ENCODE measurements at regions not wholly inside any gene's neighbourhood (a gene's known extent, or its start where the extent isn't known, plus 50 kb on each side); places are given as distances from the start of the nearest gene placed in this dataset.

DNA sequence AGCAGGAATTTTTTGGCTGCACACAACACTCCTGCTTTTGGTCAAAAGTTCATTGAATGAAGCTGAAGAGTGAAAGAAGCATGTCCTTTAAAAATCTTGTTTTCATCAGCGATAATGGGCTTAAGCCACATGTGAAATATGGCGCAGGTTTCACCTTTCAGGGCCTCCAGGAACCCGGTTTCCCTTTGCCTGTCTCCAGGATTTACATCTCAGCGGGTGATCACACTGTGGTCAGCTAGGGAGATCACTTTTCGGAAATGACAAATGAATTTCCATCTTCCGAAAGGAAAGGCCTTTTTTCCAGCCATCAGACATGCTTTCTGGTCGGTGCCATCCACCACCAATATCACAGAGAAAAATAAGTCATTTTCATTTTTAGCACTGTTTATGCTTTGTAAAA, 727.1 kb upstream of the TBX3 start:
- peaks cover 3% of the 10 kb centered on the region for H3K9me3 Mint-ChIP-seq
- DNase-seq (ENCODE audit: low spot score), result no peak
- H3K36me3 Mint-ChIP-seq (ENCODE audit: low read depth), result no peaks in the 10 kb centered on the region
- H3K4me3 Mint-ChIP-seq, result no peak overlapping the region
- intact Hi-C loops (cut with micrococcal nuclease), result no loop called here
- H3K4me1 Mint-ChIP-seq (ENCODE audit: low read depth), result no peaks in the 10 kb centered on the region
- H3K27ac Mint-ChIP-seq, result no peak overlapping the region
- H3K27me3 Mint-ChIP-seq (ENCODE audit: insufficient read depth), result no peaks in the 10 kb centered on the region

DNA sequence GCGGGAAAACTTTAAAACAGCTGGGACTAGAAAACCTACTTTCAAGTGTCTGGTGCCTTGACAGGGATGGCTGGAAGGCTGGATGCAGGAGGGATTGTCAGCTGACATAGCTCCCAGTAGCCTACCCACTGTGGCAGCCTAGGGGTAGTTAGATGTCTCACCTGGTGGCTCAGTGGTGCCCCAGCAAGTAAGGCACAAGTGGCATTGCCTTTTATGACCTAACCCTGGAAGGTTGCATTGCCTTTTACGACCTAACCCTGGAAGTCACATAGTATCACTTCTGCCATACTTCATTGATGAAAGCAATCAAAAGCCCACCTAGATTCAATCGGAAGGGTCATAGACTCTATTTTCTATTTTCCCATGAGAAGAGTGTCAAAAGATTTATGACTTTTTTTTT, 724.7 kb upstream of the TBX3 start:
- no peak for DNase-seq (ENCODE audit: low spot score)
- Mint-ChIP-seq H3K27ac (no peak overlapping the region), H3K9me3 (no peaks in the 10 kb centered on the region), H3K36me3 (ENCODE audit: low read depth) (no peaks in the 10 kb centered on the region), H3K4me1 (ENCODE audit: low read depth) (no peaks in the 10 kb centered on the region), H3K4me3 (no peak overlapping the region), H3K27me3 (ENCODE audit: insufficient read depth) (no peaks in the 10 kb centered on the region)
- intact Hi-C loops (cut with micrococcal nuclease), result no loop called here

DNA sequence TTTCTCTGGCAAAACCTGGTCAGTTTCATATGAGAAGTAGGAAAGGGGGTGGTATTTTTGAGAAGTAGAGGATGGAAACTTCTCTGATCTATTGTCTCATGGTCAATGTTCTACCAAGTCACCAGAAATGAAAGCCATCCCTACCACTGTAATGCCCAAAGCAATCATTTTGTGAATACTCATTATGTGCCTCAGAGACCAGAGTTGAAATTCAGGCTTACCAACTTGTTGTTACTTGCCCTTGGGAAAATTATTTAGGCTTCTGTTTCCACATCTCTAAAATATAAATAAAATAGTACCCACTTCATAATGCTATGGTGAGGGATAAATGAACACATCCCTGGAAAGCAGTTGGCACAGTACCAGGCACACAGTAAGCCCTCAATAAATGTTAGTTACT, 723.7 kb upstream of the TBX3 start:
- no peak for DNase-seq (ENCODE audit: low spot score)
- no peak overlapping the region for H3K27ac Mint-ChIP-seq
- H3K36me3 Mint-ChIP-seq (ENCODE audit: low read depth), result no peaks in the 10 kb centered on the region
- H3K9me3 Mint-ChIP-seq, result no peaks in the 10 kb centered on the region
- H3K4me1 Mint-ChIP-seq (ENCODE audit: low read depth), result no peaks in the 10 kb centered on the region
- H3K4me3 Mint-ChIP-seq, result no peak overlapping the region
- peaks cover 2% of the 10 kb centered on the region for H3K27me3 Mint-ChIP-seq (ENCODE audit: insufficient read depth)
- intact Hi-C loops (cut with micrococcal nuclease), result no loop called here

DNA sequence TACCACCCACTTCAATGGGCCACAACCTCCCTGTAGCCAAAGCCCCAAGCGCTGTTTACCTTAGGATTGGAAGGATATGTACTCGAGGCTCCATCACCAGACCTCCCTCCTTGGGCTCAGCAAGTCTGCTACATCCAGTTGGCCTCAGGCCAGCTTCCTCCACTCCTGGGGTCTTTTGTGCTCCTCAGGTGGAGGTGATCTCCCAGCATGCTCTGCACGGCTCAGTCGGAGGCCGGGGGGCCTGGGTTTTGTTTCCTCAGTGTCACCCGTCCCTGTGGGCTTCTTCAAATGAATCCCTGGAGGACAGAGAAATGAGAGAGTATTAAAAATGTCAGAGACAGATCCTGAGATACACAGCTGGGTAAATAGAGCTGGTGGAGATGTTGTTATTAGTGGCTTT, 723.1 kb upstream of the TBX3 start:
- no peak for DNase-seq (ENCODE audit: low spot score)
- Mint-ChIP-seq H3K9me3 (no peaks in the 10 kb centered on the region), H3K27ac (no peak overlapping the region), H3K4me3 (no peak overlapping the region), H3K4me1 (ENCODE audit: low read depth) (no peaks in the 10 kb centered on the region), H3K27me3 (ENCODE audit: insufficient read depth) (peaks cover 2% of the 10 kb centered on the region), H3K36me3 (ENCODE audit: low read depth) (no peaks in the 10 kb centered on the region)
- intact Hi-C loops (cut with micrococcal nuclease), result no loop called here

DNA sequence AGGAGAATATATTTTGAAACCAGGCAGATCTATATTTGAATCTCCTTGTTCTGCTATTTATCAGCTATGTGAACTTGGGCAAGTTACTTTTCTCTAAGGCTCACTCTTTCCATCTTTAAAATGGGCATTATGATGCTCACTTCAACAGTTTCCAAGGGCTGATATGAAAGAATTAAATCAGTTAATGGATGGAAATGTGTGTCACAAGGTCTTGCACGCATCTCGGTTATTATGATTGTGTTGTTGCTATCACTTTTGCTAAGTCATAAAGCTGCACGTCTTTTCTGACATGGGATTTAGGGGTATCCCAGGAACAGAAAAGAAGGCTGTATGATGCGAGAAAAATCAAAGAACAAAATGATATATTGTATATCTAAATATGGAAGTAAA, 721.5 kb upstream of the TBX3 start:
- intact Hi-C loops (cut with micrococcal nuclease), result no loop called here
- Mint-ChIP-seq H3K4me3 (no peak overlapping the region), H3K27ac (no peak overlapping the region), H3K9me3 (no peaks in the 10 kb centered on the region), H3K36me3 (ENCODE audit: low read depth) (no peaks in the 10 kb centered on the region), H3K4me1 (ENCODE audit: low read depth) (no peaks in the 10 kb centered on the region), H3K27me3 (ENCODE audit: insufficient read depth) (peaks cover 2% of the 10 kb centered on the region)
- DNase-seq (ENCODE audit: low spot score), result no peak

DNA sequence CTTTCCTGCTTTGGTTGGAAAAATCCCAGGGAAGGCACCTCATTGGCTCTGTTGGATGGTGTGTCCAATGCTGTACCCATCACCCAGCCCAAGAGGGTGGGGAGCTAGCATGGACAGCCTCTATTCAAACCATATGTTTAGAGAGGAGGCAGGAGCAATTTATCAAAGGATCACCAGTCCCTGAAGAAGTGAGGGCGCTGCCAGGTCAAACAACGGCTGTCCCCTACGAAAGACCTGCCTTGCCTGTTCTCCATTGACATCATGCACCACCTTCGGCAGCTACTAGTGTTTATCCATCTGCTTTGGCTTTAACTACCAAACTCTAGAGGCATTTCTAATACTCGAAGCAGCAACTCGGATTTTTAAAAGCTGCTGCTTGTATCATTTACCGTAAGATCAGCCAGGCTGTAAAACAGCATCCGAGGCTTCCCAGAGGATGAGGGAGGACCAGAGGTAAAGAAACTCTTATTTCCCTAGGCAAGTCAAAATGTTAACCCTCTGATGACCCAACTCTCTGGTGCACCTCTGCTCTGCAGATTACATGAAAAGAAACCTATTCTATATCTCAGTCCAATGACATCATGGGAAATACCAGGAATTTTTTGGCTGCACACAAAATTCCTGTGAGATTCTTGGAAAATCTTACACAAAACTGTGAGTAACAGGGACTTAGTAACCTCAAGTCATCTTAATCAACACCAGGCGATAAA, 720.9 kb upstream of the TBX3 start:
- Mint-ChIP-seq H3K27ac (no peak overlapping the region), H3K9me3 (no peaks in the 10 kb centered on the region), H3K4me1 (ENCODE audit: low read depth) (no peaks in the 10 kb centered on the region), H3K36me3 (ENCODE audit: low read depth) (no peaks in the 10 kb centered on the region), H3K27me3 (ENCODE audit: insufficient read depth) (peaks cover 2% of the 10 kb centered on the region), H3K4me3 (no peak overlapping the region)
- intact Hi-C loops (cut with micrococcal nuclease), result no loop called here
- no peak for DNase-seq (ENCODE audit: low spot score)

DNA sequence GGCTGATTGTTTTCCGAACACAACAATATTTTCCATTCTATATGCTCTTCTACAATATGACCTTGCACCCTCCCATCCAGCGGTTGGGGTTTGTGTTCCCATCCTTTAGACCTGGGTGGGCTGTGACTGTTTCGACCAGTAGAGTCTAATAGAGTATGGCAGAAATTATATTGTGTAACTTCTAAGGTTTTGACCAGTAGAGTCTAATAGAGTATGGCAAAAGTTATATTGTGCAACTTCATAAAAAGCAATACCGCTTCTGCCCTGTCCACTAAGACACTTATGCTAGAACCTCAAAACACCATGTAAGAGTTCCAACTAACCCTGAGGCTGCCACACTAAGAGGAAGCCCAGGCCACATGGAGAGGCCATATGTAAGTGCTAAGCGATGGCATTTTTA, 719.7 kb upstream of the TBX3 start:
- H3K27me3 Mint-ChIP-seq (ENCODE audit: insufficient read depth), result peaks cover 2% of the 10 kb centered on the region
- intact Hi-C loops (cut with micrococcal nuclease), result no loop called here
- H3K36me3 Mint-ChIP-seq (ENCODE audit: low read depth), result no peaks in the 10 kb centered on the region
- H3K27ac Mint-ChIP-seq, result no peak overlapping the region
- peaks cover 5% of the 10 kb centered on the region for H3K9me3 Mint-ChIP-seq
- DNase-seq (ENCODE audit: low spot score), result no peak
- H3K4me1 Mint-ChIP-seq (ENCODE audit: low read depth), result no peaks in the 10 kb centered on the region
- H3K4me3 Mint-ChIP-seq, result no peak overlapping the region

DNA sequence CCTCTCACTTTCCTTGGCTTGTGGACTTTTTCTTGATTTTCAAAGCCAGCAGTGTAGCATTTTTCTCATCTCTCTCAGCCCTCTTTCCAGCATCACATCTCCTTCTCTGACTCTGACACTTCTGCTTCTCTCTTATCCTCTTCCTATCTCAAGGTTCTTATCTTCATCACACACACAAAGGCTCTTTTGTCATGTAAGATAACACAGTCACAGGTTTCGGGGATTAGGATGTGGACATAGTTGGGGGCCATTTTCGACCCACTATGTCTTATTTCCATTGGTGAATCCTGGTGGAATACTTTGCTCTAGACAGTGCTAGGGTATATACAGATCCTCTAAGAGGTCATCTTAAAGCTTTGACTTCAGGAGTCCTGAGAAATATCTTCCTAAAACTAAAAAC, 719.3 kb upstream of the TBX3 start:
- H3K27ac Mint-ChIP-seq, result no peak overlapping the region
- intact Hi-C loops (cut with micrococcal nuclease), result no loop called here
- no peaks in the 10 kb centered on the region for H3K4me1 Mint-ChIP-seq (ENCODE audit: low read depth)
- peaks cover 7% of the 10 kb centered on the region for H3K9me3 Mint-ChIP-seq
- no peaks in the 10 kb centered on the region for H3K36me3 Mint-ChIP-seq (ENCODE audit: low read depth)
- peaks cover 2% of the 10 kb centered on the region for H3K27me3 Mint-ChIP-seq (ENCODE audit: insufficient read depth)
- H3K4me3 Mint-ChIP-seq, result no peak overlapping the region
- no peak for DNase-seq (ENCODE audit: low spot score)

DNA sequence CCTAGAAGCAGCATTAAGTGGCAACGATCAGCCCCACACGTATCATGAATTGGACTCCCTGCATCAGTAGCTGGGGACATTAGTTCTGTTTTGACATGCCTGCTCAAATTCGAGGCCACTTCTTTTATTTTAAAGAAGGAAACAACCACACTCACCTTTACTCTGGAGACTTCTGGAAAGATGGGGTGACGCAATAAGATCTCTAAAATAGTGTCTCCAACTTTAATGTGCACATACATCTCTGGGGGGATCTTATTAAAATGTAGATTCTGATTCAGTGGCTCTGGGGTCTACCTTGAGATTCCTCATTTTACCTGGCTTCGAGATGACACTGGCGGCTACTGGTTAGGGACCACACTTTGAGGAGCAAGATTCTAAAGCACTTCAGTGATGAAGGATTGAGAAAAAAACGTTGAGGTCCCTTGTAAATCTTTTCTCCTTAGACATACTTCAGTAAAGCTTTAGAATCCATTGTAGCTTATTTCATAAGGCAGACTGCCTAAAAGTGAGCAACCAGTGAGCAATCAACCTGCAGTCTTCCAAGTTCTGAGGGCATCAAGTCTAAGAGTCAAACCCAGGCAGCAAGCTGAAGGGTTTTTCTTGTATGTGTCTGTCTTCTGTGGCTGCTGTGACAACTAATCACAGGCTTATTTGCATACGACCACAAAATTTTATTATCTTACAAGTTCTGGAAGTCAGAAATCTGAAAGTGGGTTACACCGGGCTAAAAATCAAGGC, 718.6 kb upstream of the TBX3 start:
- Mint-ChIP-seq H3K4me1 (ENCODE audit: low read depth) (no peaks in the 10 kb centered on the region), H3K27me3 (ENCODE audit: insufficient read depth) (peaks cover 2% of the 10 kb centered on the region), H3K4me3 (no peak overlapping the region), H3K27ac (no peak overlapping the region), H3K9me3 (peaks cover 10% of the 10 kb centered on the region), H3K36me3 (ENCODE audit: low read depth) (no peaks in the 10 kb centered on the region)
- intact Hi-C loops (cut with micrococcal nuclease), result no loop called here
- no peak for DNase-seq (ENCODE audit: low spot score)

DNA sequence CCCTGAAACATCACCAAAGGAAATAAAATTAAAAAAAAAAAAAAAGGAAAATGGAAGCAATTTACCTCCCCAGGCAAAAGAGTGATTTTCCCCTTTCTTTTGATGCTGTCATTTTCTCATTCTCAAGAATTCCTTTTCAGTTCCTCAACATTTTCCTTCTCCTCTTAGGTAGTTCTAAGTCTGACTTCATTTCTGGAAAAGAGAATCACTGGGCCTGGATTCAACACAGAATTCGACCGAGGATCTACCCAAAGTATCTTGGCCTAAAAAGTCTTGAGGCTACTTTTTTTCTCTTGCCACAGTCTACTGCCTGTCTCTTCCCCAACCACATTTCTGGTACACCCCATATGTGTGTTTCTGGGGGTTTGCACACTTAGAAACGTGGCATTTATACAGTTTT, 717.8 kb upstream of the TBX3 start:
- no peaks in the 10 kb centered on the region for H3K36me3 Mint-ChIP-seq (ENCODE audit: low read depth)
- peaks cover 2% of the 10 kb centered on the region for H3K27me3 Mint-ChIP-seq (ENCODE audit: insufficient read depth)
- no peak overlapping the region for H3K4me3 Mint-ChIP-seq
- intact Hi-C loops (cut with micrococcal nuclease), result no loop called here
- H3K27ac Mint-ChIP-seq, result no peak overlapping the region
- no peaks in the 10 kb centered on the region for H3K4me1 Mint-ChIP-seq (ENCODE audit: low read depth)
- peaks cover 14% of the 10 kb centered on the region for H3K9me3 Mint-ChIP-seq
- no peak for DNase-seq (ENCODE audit: low spot score)

DNA sequence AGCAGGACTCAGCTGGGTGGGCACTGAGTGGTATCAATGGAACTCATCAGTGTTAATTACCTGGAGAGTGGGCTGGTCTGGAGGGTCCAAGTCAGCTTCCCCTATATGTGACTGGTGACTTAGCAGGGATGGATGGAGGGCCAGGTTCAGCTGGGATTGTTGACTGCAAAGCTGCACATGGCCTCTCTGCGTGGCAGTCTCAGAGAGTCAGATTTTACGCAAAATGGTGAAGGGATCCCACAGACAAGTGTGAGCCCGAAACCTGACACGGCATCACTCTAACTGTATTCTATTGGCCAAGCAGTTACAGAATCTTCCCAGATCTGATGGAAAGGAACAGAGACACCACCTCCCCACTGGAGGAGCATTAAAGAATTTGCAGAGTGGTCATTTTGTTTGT, 716.0 kb upstream of the TBX3 start:
- H3K4me3 Mint-ChIP-seq, result no peak overlapping the region
- no peaks in the 10 kb centered on the region for H3K4me1 Mint-ChIP-seq (ENCODE audit: low read depth)
- H3K27me3 Mint-ChIP-seq (ENCODE audit: insufficient read depth), result peaks cover 2% of the 10 kb centered on the region
- intact Hi-C loops (cut with micrococcal nuclease), result no loop called here
- H3K36me3 Mint-ChIP-seq (ENCODE audit: low read depth), result no peaks in the 10 kb centered on the region
- H3K9me3 Mint-ChIP-seq, result peaks cover 26% of the 10 kb centered on the region
- H3K27ac Mint-ChIP-seq, result no peak overlapping the region
- DNase-seq (ENCODE audit: low spot score), result no peak

DNA sequence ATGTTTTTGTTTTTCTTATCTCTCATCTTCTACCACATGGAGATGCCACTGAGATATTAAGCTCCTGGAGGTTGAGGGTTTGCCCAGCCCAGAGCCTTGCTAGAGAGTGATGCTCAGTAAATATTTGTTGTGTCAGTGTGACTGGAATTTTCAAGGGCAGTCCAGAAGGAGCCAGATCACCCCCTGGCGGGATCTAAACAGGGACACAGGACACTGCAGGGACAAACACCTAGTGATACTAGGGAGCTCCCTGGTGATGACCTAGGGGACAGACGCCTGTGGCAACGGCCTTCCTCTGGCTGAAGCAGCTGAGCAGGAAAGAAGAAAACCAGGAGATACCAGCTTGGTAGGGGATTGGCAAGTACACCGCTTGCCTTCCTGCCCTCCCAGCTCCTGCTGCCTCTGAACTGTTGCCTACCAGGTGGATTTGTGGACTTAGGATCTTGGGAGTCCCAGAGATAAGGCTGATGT, 714.4 kb upstream of the TBX3 start:
- Mint-ChIP-seq H3K4me3 (no peak overlapping the region), H3K27ac (no peak overlapping the region), H3K9me3 (peaks cover 29% of the 10 kb centered on the region), H3K36me3 (ENCODE audit: low read depth) (no peaks in the 10 kb centered on the region), H3K27me3 (ENCODE audit: insufficient read depth) (peaks cover 1% of the 10 kb centered on the region), H3K4me1 (ENCODE audit: low read depth) (no peaks in the 10 kb centered on the region)
- intact Hi-C loops (cut with micrococcal nuclease), result no loop called here
- DNase-seq (ENCODE audit: low spot score), result no peak

DNA sequence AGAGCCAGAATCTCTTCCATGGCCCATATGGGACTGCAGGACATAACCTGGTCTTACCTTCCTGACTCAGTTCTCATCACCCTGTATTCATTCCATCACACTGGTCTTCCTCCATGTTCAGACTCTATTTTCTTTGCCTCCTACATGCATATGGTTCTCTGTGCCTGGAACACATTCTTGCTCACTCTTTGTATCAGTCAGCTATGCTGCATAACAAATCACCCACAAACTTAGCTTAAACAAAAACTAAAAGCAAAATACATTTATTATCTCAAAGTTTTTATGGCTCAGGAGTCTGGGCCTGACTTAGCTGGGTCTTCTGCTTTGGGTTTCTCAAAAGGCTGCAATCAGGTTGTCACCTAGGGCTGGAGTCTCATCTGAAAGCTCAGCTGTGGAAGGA, 712.6 kb upstream of the TBX3 start:
- no peaks in the 10 kb centered on the region for H3K27me3 Mint-ChIP-seq (ENCODE audit: insufficient read depth)
- no peak overlapping the region for H3K4me3 Mint-ChIP-seq

More for the DNA sequence above, 712.6 kb upstream of the TBX3 start:
- no peaks in the 10 kb centered on the region for H3K4me1 Mint-ChIP-seq (ENCODE audit: low read depth)
- intact Hi-C loops (cut with micrococcal nuclease), result no loop called here
- peaks cover 29% of the 10 kb centered on the region for H3K9me3 Mint-ChIP-seq
- H3K27ac Mint-ChIP-seq, result no peak overlapping the region
- no peak for DNase-seq (ENCODE audit: low spot score)
- no peaks in the 10 kb centered on the region for H3K36me3 Mint-ChIP-seq (ENCODE audit: low read depth)
